K562 (cell line): ENCODE measurements at regions not wholly inside any gene's neighbourhood (a gene's known extent, or its start where the extent isn't known, plus 50 kb on each side); places are given as distances from the start of the nearest gene placed in this dataset.
A peak's percentile ranks its signal among the peaks of the same experiment; 100 is the strongest.

Source experiments
- BRCA1 ChIP-seq, 2 experiments: fragments of 450-650 bp in 1 of 2; sonication (generic) in 1 of 2; formaldehyde crosslinking in 1 of 2; IDR thresholded peaks; 2 replicates each; pipeline versions ENCODE4 v1.5.0 to v1.6.1; 2017 to 2020; ENCODE audit warnings: mild to moderate bottlenecking in 1 of 2, missing genetic modification reagents in 1 of 2
- CEBPB ChIP-seq: fragments of 450-650 bp; IDR thresholded peaks from 2 replicates; pipeline ENCODE4 v1.6.1; 2016; ENCODE audit warnings: missing genetic modification characterization, missing compliant biosample characterization
- CREB3 ChIP-seq: fragments of 450-650 bp; conservative IDR thresholded peaks from 2 replicates; pipeline ENCODE4 v1.6.1; 2016; ENCODE audit warnings: missing genetic modification characterization, low read depth, mild to moderate bottlenecking, missing compliant biosample characterization, moderate library complexity
- GABPB2 ChIP-seq: fragments of 250-450 bp; sonication (Bioruptor Pico); conservative IDR thresholded peaks from 2 replicates; pipeline ENCODE4 v1.5.1; 2021; ENCODE audit warnings: mild to moderate bottlenecking
- GMEB1 ChIP-seq: fragments of 250-450 bp; sonication (Bioruptor Pico); IDR thresholded peaks from 2 replicates; pipeline ENCODE4 v1.4.0; 2020; ENCODE audit warnings: mild to moderate bottlenecking
- HDAC2 ChIP-seq: fragments of 450-650 bp; IDR thresholded peaks from 2 replicates; pipeline ENCODE4 v1.6.1; 2016; ENCODE audit warnings: mild to moderate bottlenecking
- HMG20A ChIP-seq: fragments of 450-650 bp; formaldehyde crosslinking; conservative IDR thresholded peaks from 2 replicates; pipeline ENCODE4 v1.4.0; 2020; ENCODE audit warnings: mild to moderate bottlenecking, mixed read lengths
- HNRNPUL1 ChIP-seq: fragments of 200-400 bp; formaldehyde crosslinking; IDR thresholded peaks from 2 replicates; pipeline ENCODE4 v1.6.1; 2017; ENCODE audit warnings: low read length
- KDM1A ChIP-seq, 2 experiments: fragments of 450-650 bp; IDR thresholded peaks; 2 replicates each; pipeline ENCODE4 v1.6.1; 2016; ENCODE audit warnings: mild to moderate bottlenecking in 2 of 2
- MAX ChIP-seq: sonication (generic); formaldehyde crosslinking; IDR thresholded peaks from 2 replicates; pipeline ENCODE4 v1.9.0; 2022; ENCODE audit warnings: mild to moderate bottlenecking, missing genetic modification reagents
- MECOM ChIP-seq: fragments of 250-450 bp; sonication (Bioruptor Pico); IDR thresholded peaks from 2 replicates; pipeline ENCODE4 v1.8.0; 2022; ENCODE audit warnings: inconsistent platforms
- NBN ChIP-seq: fragments of 450-650 bp; IDR thresholded peaks from 2 replicates; pipeline ENCODE4 v1.6.1; 2016; ENCODE audit warnings: low read depth, mild to moderate bottlenecking
- NKRF ChIP-seq: fragments of 450-650 bp; IDR thresholded peaks from 2 replicates; pipeline ENCODE4 v1.6.1; 2016; ENCODE audit warnings: borderline replicate concordance
- PBX2 ChIP-seq, 2 experiments: IDR thresholded peaks in 1 of 2; conservative IDR thresholded peaks in 1 of 2; 2 replicates each; pipeline ENCODE4 v1.6.1; 2016; ENCODE audit warnings: low read depth in 2 of 2, mild to moderate bottlenecking in 1 of 2, missing compliant biosample characterization in 1 of 2, missing genetic modification characterization in 1 of 2, moderate library complexity in 1 of 2
- PTTG1 ChIP-seq: fragments of 450-650 bp; IDR thresholded peaks from 2 replicates; pipeline ENCODE4 v1.6.1; 2016; ENCODE audit warnings: low read depth, mild to moderate bottlenecking, missing genetic modification characterization, missing compliant biosample characterization
- SETDB1 ChIP-seq: IDR thresholded peaks from one replicate; pipeline ENCODE4 v1.6.1; 2012; ENCODE audit warnings: low read length, control low read depth, inconsistent platforms
- TBL1XR1 ChIP-seq, 2 experiments: IDR thresholded peaks; 2 replicates each; pipeline ENCODE4 v1.6.1; 2012; ENCODE audit warnings: improper control_type of control experiment in 2 of 2, low read length in 2 of 2, mild to moderate bottlenecking in 1 of 2
- ZNF133 ChIP-seq: fragments of 250-450 bp; sonication (Bioruptor Pico); IDR thresholded peaks from 2 replicates; pipeline ENCODE4 v1.4.0; 2020; ENCODE audit warnings: mild to moderate bottlenecking
- ZNF347 ChIP-seq: fragments of 450-650 bp; formaldehyde crosslinking; IDR thresholded peaks from 2 replicates; pipeline ENCODE4 v1.4.0; 2020; ENCODE audit warnings: low read depth, mild to moderate bottlenecking, moderate library complexity
- ZNF551 ChIP-seq: fragments of 250-450 bp; sonication (Bioruptor Pico); IDR thresholded peaks from 2 replicates; pipeline ENCODE4 v1.5.0; 2021; ENCODE audit warnings: mild to moderate bottlenecking, moderate library complexity
- ZNF589 ChIP-seq: fragments of 200-800 bp; sonication (Bioruptor generic); IDR thresholded peaks from 2 replicates; pipeline ENCODE4 v1.6.1; 2016; ENCODE audit warnings: low read depth, missing genetic modification characterization, missing compliant biosample characterization

- TF ChIP-seq ZNF133 (CRISPR knock-in tag) (no peak), BRCA1 (IDR thresholded peaks at IDR 0.05) (no peak), BRCA1 (CRISPR knock-in tag; IDR thresholded peaks at IDR 0.05) (no peak), MECOM (CRISPR knock-in tag) (no peak), CEBPB (tag) (peak; percentile 69), NKRF (no peak), ZNF347 (CRISPR knock-in tag) (no peak), PTTG1 (tag) (no peak), ZNF589 (CRISPR knock-in tag) (no peak), KDM1A (IDR thresholded peaks at IDR 0.05) (peak; percentile 96), NBN (peak; percentile 94; the same call in 1 of the 2 replicates), ZNF551 (CRISPR knock-in tag) (no peak), HMG20A (no peak), HNRNPUL1 (no peak), GABPB2 (CRISPR knock-in tag) (no peak), PBX2 (CRISPR knock-in tag; IDR thresholded peaks at IDR 0.05; ENCODE audit: low read depth) (no peak), PBX2 (tag; conservative IDR thresholded peaks at IDR 0.05; ENCODE audit: low read depth) (no peak), HDAC2 (peak; percentile 93), TBL1XR1 (IDR thresholded peaks at IDR 0.05; ENCODE audit: low read length in 2 of 2) (peak; percentile 84 to 97; a peak in 3 of 4 replicates), GMEB1 (CRISPR knock-in tag) (no peak), CREB3 (tag) (peak; percentile 60; the same call in 1 of the 2 replicates), MAX (CRISPR knock-in tag) (peak; percentile 28; the same call in 1 of the 2 replicates), SETDB1 (no peak)
Measured at GRCh38 chr11:86151174-86152005, 82.5 kb upstream of the PICALM start (continued).
